Breast epithelium (tissue), 4 donors: ENCODE measurements at regions not wholly inside any gene's neighbourhood (a gene's known extent, or its start where the extent isn't known, plus 50 kb on each side); places are given as distances from the start of the nearest gene placed in this dataset.

Experiments used
- DNase-seq, 2 donors: peaks; one replicate each; pipeline ENCODE4 v3.0.0-alpha.2; 2019; ENCODE audit warnings: low spot score in 2 of 2
- H3K27ac ChIP-seq, 2 donors: fragments of 200-600 bp; sonication (generic) in 1 of 2; one replicate each; pipeline ENCODE4 v1.5.1; 2016 to 2019; ENCODE audit warnings: mild to moderate bottlenecking in 1 of 2
- H3K27me3 ChIP-seq, 2 donors: fragments of 200-600 bp; sonication (generic) in 1 of 2; one replicate each; pipeline versions ENCODE4 v1.5.1 to v1.6.0; 2017 to 2019; ENCODE audit warnings: control low read depth in 1 of 2, mild to moderate bottlenecking in 1 of 2
- H3K36me3 ChIP-seq: fragments of 200-600 bp; one replicate; pipeline ENCODE4 v1.5.1; 2019
- H3K4me1 ChIP-seq, 2 donors: fragments of 200-600 bp; sonication (generic); one replicate each; pipeline ENCODE4 v1.5.1; 2016 to 2019; ENCODE audit warnings: control low read depth in 1 of 2
- H3K4me3 ChIP-seq, 3 donors: fragments of 200-600 bp; sonication (generic); 1 replicate in 2 of 3; 2 replicates in 1 of 3; pipeline ENCODE4 v1.5.1; 2016 to 2019; ENCODE audit warnings: mild to moderate bottlenecking in 3 of 3, moderate library complexity in 2 of 3
- H3K9me3 ChIP-seq, 2 donors: fragments of 200-600 bp; sonication (generic) in 1 of 2; one replicate each; pipeline ENCODE4 v1.5.1; 2016 to 2019; ENCODE audit warnings: control low read depth in 1 of 2
- POLR2A ChIP-seq: fragments of 450-650 bp; IDR thresholded peaks from one replicate; pipeline ENCODE4 v1.6.1; 2016; ENCODE audit warnings: antibody characterized with exemption, mild to moderate bottlenecking, moderate library complexity
- POLR2AphosphoS5 ChIP-seq, 3 donors: sonication (generic); formaldehyde crosslinking; IDR thresholded peaks; one replicate each; pipeline ENCODE4 v1.6.1; 2017; ENCODE audit warnings: antibody characterized with exemption in 3 of 3
- intact Hi-C: fragments of 100-400 bp; cut with DNase I; formaldehyde crosslinking; loops from one replicate; pipeline ENCODE4 v1.15.1; 2023; ENCODE audit warnings: low total_unique reads
- TF ChIP-seq, protein P1 (sequence below), 3 donors: fragments of 450-650 bp; IDR thresholded peaks; one replicate each; pipeline ENCODE4 v1.5.1; 2016 to 2017; ENCODE audit warnings: antibody characterized with exemption in 3 of 3, mild to moderate bottlenecking in 3 of 3, moderate library complexity in 3 of 3

DNA sequence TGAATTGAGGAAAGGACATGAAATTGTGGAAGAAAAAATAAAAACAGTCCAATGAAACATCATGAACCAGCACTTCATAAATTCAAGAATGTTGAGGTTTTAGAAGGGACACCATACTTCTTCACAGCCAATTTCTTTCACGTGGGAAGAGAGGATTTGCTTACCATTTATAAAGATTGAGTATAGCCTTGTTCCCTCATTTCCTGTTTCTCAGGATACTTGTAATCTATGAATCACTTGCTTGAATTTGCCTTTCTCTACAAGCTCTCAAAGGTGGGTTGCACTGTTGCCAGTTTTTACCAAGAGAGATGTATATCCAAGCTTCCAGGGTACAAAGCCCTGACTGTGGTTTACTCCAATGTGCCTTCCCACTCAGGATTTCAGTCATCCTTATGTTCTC is 116.1 kb downstream of the DUSP6 start:
- Histone ChIP-seq H3K36me3 (no peaks in the 10 kb centered on the region), H3K9me3 (no peaks in the 10 kb centered on the region), H3K4me3 (no peak overlapping the region), H3K27ac (peak overlapping the region; percentile 54), H3K4me1 (peaks cover 0 to under 1% of the 10 kb centered on the region in 2 donors), H3K27me3 (no peaks in the 10 kb centered on the region)
- no peak for DNase-seq
- intact Hi-C loops = no loop called here
- TF ChIP-seq POLR2A = no peak
- TF ChIP-seq, protein P1, sequence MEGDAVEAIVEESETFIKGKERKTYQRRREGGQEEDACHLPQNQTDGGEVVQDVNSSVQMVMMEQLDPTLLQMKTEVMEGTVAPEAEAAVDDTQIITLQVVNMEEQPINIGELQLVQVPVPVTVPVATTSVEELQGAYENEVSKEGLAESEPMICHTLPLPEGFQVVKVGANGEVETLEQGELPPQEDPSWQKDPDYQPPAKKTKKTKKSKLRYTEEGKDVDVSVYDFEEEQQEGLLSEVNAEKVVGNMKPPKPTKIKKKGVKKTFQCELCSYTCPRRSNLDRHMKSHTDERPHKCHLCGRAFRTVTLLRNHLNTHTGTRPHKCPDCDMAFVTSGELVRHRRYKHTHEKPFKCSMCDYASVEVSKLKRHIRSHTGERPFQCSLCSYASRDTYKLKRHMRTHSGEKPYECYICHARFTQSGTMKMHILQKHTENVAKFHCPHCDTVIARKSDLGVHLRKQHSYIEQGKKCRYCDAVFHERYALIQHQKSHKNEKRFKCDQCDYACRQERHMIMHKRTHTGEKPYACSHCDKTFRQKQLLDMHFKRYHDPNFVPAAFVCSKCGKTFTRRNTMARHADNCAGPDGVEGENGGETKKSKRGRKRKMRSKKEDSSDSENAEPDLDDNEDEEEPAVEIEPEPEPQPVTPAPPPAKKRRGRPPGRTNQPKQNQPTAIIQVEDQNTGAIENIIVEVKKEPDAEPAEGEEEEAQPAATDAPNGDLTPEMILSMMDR (IDR thresholded peaks at IDR 0.05) = no peak
- TF ChIP-seq POLR2AphosphoS5 (IDR thresholded peaks at IDR 0.05) = no peak

DNA sequence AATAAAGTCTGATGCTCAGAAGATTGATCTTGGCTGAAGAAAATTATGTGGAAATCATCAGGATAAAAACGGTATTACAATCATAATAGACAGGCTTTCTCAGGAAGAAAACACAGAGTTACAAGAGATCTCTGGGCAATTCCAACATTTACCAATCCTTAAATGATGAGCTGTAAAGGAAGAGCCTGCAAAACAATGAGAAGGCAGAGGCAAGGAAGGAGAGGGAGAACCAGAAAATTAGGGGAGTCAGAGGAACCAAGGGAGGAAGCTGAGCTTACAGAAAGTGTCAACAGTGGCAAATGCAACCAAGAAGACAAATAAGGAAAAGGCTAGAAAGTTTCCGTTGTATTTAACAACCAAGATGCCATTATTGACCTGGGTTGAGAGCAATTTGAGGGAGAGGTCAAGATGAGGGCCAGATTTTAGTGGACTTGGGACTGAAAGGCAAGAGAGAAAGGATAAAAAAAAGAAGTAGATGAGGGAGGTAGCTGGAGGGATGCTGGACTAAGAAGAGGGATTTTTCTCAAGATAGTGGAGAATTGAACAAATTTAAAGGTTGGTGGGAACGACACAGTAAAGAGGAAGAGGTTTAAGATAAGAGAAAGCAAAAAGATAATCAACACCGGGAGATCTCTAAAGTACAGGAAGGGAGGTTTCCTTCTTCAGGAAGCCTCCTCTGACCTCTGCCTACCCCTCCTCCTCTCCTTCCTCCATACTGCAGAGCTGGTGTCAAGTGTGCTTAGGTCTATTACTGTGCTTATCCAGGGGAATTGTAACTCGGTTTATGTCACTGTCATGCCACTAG is 116.9 kb downstream of the DUSP6 start:
- H3K4me3 ChIP-seq = no peak overlapping the region
- intact Hi-C loops = no loop called here
- H3K4me1 ChIP-seq = peaks cover 4 to 5% of the 10 kb centered on the region in 2 donors
- TF ChIP-seq, protein P1 (IDR thresholded peaks at IDR 0.05) = no peak
- no peak for TF ChIP-seq POLR2A
- no peak for TF ChIP-seq POLR2AphosphoS5 (IDR thresholded peaks at IDR 0.05)
- no peaks in the 10 kb centered on the region for H3K27me3 ChIP-seq
- no peaks in the 10 kb centered on the region for H3K9me3 ChIP-seq
- no peak overlapping the region for H3K27ac ChIP-seq
- DNase-seq = no peak
- H3K36me3 ChIP-seq = no peaks in the 10 kb centered on the region

DNA sequence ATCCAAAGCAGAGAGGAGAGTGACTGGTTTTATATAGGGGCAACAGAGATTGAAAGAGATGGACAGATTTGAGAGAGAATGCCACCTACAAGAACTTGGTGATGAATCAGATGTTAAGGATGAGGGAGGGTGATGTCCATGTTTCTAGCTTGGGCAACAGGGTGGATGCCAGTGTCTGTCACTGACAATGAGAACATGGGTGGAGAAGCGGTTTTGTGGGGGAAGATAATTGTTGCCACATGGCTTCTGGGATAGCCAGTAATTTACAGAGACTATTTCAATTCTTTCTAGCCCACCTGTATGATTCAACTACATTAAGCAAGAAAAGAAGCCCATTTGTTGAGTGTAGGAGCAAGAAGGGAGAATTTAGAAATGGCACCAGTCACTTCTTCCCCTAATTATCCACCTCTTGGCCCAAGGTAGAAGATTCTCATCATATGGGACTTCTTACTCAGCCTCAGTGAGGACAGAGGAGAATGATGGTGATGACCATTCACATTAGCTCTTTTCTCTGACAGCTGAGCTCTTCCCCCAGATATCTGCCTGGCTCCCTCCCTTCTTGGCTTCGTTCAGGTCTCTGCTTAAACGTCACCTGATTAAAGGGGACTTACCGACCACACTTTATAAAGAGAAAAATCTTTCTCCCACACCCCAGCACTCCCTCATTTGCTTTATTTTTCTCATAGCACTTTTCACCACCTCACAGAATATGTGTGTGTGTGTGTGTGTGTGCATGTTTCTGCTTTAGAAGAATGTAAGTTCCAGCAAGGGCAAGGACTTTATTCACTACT is 117.8 kb downstream of the DUSP6 start:
- H3K4me1 ChIP-seq = peaks cover 4 to 5% of the 10 kb centered on the region in 2 donors
- H3K36me3 ChIP-seq = no peaks in the 10 kb centered on the region
- no peaks in the 10 kb centered on the region for H3K27me3 ChIP-seq
- H3K27ac ChIP-seq = no peak overlapping the region
- DNase-seq = no peak
- intact Hi-C loops = no loop called here
- TF ChIP-seq POLR2A (no peak), POLR2AphosphoS5 (IDR thresholded peaks at IDR 0.05) (no peak)
- TF ChIP-seq, protein P1 (IDR thresholded peaks at IDR 0.05) = no peak
- no peak overlapping the region for H3K4me3 ChIP-seq
- no peaks in the 10 kb centered on the region for H3K9me3 ChIP-seq

DNA sequence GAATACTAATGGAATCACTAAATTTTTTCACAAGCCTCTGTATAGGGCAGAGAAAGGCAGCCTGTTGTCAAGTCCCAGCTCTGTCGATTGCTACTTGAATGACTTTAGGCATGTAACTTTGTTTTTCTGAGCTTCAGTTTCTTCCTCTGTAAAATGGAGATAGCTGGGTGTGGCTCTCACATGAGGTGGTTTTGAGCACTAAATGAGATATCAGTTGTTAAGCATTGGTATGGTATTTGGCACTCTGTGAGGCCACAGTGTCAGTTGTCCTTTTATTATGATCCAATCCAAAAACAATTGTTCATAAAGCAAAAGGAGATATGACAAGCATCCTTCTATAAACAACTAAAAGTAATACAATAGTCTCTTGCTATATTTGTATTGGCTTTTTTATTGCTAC is 120.6 kb downstream of the DUSP6 start:
- Histone ChIP-seq H3K27me3 (no peaks in the 10 kb centered on the region), H3K4me3 (no peak overlapping the region), H3K9me3 (no peaks in the 10 kb centered on the region), H3K4me1 (peaks cover 4 to 5% of the 10 kb centered on the region in 2 donors), H3K27ac (no peak overlapping the region), H3K36me3 (no peaks in the 10 kb centered on the region)
- TF ChIP-seq POLR2AphosphoS5 (IDR thresholded peaks at IDR 0.05) = no peak
- TF ChIP-seq, protein P1 (IDR thresholded peaks at IDR 0.05) = no peak
- TF ChIP-seq POLR2A = no peak
- intact Hi-C loops = no loop called here
- no peak for DNase-seq
